ENCODE measurements at regions not wholly inside any gene's neighbourhood (a gene's known extent, or its start where the extent isn't known, plus 50 kb on each side); places are given as distances from the start of the nearest gene placed in this dataset.

GRCh38 chr15:62745621-62746225 is 296.8 kb upstream of the TPM1 start (continued):
- TF ChIP-seq, protein P1, sequence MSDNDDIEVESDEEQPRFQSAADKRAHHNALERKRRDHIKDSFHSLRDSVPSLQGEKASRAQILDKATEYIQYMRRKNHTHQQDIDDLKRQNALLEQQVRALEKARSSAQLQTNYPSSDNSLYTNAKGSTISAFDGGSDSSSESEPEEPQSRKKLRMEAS (IDR thresholded peaks at IDR 0.05), result no peak
- TF ChIP-seq FOXA2 (IDR thresholded peaks at IDR 0.05) (no peak), TAF1 (conservative IDR thresholded peaks at IDR 0.05) (no peak), HNF4A (conservative IDR thresholded peaks at IDR 0.05) (no peak), JUND (IDR thresholded peaks at IDR 0.05) (no peak), YY1 (IDR thresholded peaks at IDR 0.05) (no peak), HNF4G (IDR thresholded peaks at IDR 0.05) (no peak)
- TF ChIP-seq, protein P2, sequence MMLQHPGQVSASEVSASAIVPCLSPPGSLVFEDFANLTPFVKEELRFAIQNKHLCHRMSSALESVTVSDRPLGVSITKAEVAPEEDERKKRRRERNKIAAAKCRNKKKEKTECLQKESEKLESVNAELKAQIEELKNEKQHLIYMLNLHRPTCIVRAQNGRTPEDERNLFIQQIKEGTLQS (IDR thresholded peaks at IDR 0.05), result no peak

- no peak for DNase-seq (ENCODE audit: low spot score)
- WGBS, result 64% methylated on average over 5 of the region's 5 CpGs
- H3K9ac ChIP-seq (ENCODE audit: low read depth in 1 of 2, low read length in 2 of 2), result no peak overlapping the region
- no peaks in the 10 kb centered on the region for H3K27me3 ChIP-seq (ENCODE audit: control insufficient read depth in 4 of 4, insufficient read depth in 4 of 4, low read length in 3 of 4)
- H3K4me3 ChIP-seq (ENCODE audit: low read depth in 1 of 3, low read length in 3 of 3), result no peak overlapping the region
- H3K9me3 ChIP-seq (ENCODE audit: control insufficient read depth in 4 of 4, low read length in 3 of 4), result no peaks in the 10 kb centered on the region
- TF ChIP-seq CTCF (IDR thresholded peaks at IDR 0.05; ENCODE audit: low read depth, low read length, missing input control) (no peak), RXRA (IDR thresholded peaks at IDR 0.05) (no peak), HNF4G (IDR thresholded peaks at IDR 0.05) (no peak), RAD21 (IDR thresholded peaks at IDR 0.05) (no peak), SP1 (IDR thresholded peaks at IDR 0.05) (no peak), REST (IDR thresholded peaks at IDR 0.05) (no peak)
- TF ChIP-seq, protein P1 (IDR thresholded peaks at IDR 0.05), result no peak
- H3K36me3 ChIP-seq (ENCODE audit: control insufficient read depth in 4 of 4, insufficient read depth in 3 of 4, low read depth in 1 of 4, low read length in 3 of 4), result no peaks in the 10 kb centered on the region
- H3K27ac ChIP-seq (ENCODE audit: low read depth in 1 of 2, low read length in 2 of 2), result no peak overlapping the region
- no peaks in the 10 kb centered on the region for H3K4me1 ChIP-seq (ENCODE audit: control insufficient read depth in 4 of 4, insufficient read depth in 4 of 4, low read length in 3 of 4)
Measured at GRCh38 chr15:62748196-62748595, 294.4 kb upstream of the TPM1 start.

GRCh38 chr15:62749036-62749815 is 293.3 kb upstream of the TPM1 start:
- H3K27me3 ChIP-seq (ENCODE audit: control insufficient read depth in 4 of 4, insufficient read depth in 4 of 4, low read length in 3 of 4), result no peaks in the 10 kb centered on the region
- 96% methylated on average over 5 of the region's 5 CpGs for WGBS
- H3K4me1 ChIP-seq (ENCODE audit: control insufficient read depth in 4 of 4, insufficient read depth in 4 of 4, low read length in 3 of 4), result no peaks in the 10 kb centered on the region
- no peak overlapping the region for H3K27ac ChIP-seq (ENCODE audit: low read depth in 1 of 2, low read length in 2 of 2)
- no peak for TF ChIP-seq RXRA (IDR thresholded peaks at IDR 0.05)
- no peak overlapping the region for H3K9ac ChIP-seq (ENCODE audit: low read depth in 1 of 2, low read length in 2 of 2)
- DNase-seq (ENCODE audit: low spot score), result no peak
- H3K36me3 ChIP-seq (ENCODE audit: control insufficient read depth in 4 of 4, insufficient read depth in 3 of 4, low read depth in 1 of 4, low read length in 3 of 4), result no peaks in the 10 kb centered on the region
- no peaks in the 10 kb centered on the region for H3K9me3 ChIP-seq (ENCODE audit: control insufficient read depth in 4 of 4, low read length in 3 of 4)
- H3K4me3 ChIP-seq (ENCODE audit: low read depth in 1 of 3, low read length in 3 of 3), result no peak overlapping the region

Measured in liver (tissue), 8 donors.